Lower lobe of right lung (tissue), 2 donors: ENCODE measurements at regions not wholly inside any gene's neighbourhood (a gene's known extent, or its start where the extent isn't known, plus 50 kb on each side); places are given as distances from the start of the nearest gene placed in this dataset.

Source experiments
- ATAC-seq, 2 donors: fragments of 200-7000 bp; cut with Tn5 transposase; one replicate each; pipeline ENCODE4 v1.9.1; 2020 to 2022; ENCODE audit warnings: mild to moderate bottlenecking in 2 of 2, moderate library complexity in 2 of 2
- DNase-seq: peaks from one replicate; pipeline ENCODE4 v3.0.0-alpha.2; 2020
- H3K27ac ChIP-seq: fragments of 200-600 bp; one replicate; pipeline ENCODE4 v1.8.0; 2022
- H3K27me3 ChIP-seq: fragments of 200-600 bp; one replicate; pipeline ENCODE4 v1.8.0; 2022; ENCODE audit warnings: low read depth
- H3K36me3 ChIP-seq: fragments of 200-600 bp; one replicate; pipeline ENCODE4 v1.8.0; 2022; ENCODE audit warnings: mild to moderate bottlenecking
- H3K4me1 ChIP-seq: fragments of 200-600 bp; one replicate; pipeline ENCODE4 v1.8.0; 2022
- H3K4me3 ChIP-seq: fragments of 200-600 bp; one replicate; pipeline ENCODE4 v1.8.0; 2022; ENCODE audit warnings: mild to moderate bottlenecking
- H3K9me3 ChIP-seq: fragments of 200-600 bp; one replicate; pipeline ENCODE4 v1.8.0; 2022
- CTCF ChIP-seq: fragments of 200-600 bp; IDR thresholded peaks from one replicate; pipeline ENCODE4 v1.8.0; 2022; ENCODE audit warnings: antibody characterized with exemption, mild to moderate bottlenecking
- intact Hi-C: fragments of 100-400 bp; cut with DNase I; formaldehyde crosslinking; loops from one replicate; pipeline ENCODE4 v1.11.0; 2022
- donor health status: DM: no; HTN: yes; CAD: no; lungs with severe emphysema.

DNA sequence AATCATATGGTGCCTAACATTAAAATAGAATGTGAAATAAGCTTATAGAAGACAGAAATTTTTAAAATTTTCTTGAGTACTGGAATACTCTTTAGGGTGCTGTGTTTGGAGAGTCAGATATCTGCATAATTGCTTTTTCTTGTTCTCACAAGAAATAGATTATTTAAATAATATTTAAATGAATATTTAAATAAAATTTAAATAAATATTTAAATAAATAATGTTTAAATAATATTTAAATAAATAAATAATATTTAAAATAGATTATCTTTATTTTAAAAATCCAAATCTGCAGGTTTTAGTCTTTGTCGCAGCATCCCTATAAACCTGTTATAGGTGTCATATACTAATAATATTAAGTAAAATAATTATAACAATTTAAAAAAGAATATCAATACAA lies 1589.4 kb downstream of the MAT2B start:
- H3K27me3 ChIP-seq: no peaks in the 10 kb centered on the region
- H3K4me1 ChIP-seq: no peaks in the 10 kb centered on the region
- H3K9me3 ChIP-seq: no peaks in the 10 kb centered on the region
- no peak for TF ChIP-seq CTCF
- no peak for DNase-seq
- H3K36me3 ChIP-seq: no peaks in the 10 kb centered on the region
- intact Hi-C loops: no loop called here
- ATAC-seq: no peak
- no peak overlapping the region for H3K27ac ChIP-seq
- no peak overlapping the region for H3K4me3 ChIP-seq

GRCh38 chr5:165101709-165102108 lies 1596.3 kb downstream of the MAT2B start:
- Histone ChIP-seq H3K36me3 (no peaks in the 10 kb centered on the region), H3K9me3 (no peaks in the 10 kb centered on the region), H3K4me1 (no peaks in the 10 kb centered on the region), H3K27me3 (no peaks in the 10 kb centered on the region), H3K4me3 (no peak overlapping the region), H3K27ac (no peak overlapping the region)
- no peak for TF ChIP-seq CTCF
- intact Hi-C loops: no loop called here
- DNase-seq: no peak
- no peak for ATAC-seq

- Histone ChIP-seq H3K4me3 (no peak overlapping the region), H3K27ac (no peak overlapping the region), H3K27me3 (no peaks in the 10 kb centered on the region), H3K36me3 (no peaks in the 10 kb centered on the region), H3K9me3 (no peaks in the 10 kb centered on the region), H3K4me1 (no peaks in the 10 kb centered on the region)
- intact Hi-C loops: no loop called here
- ATAC-seq (no peak), DNase-seq (no peak)
- TF ChIP-seq CTCF: no peak
Measured at GRCh38 chr5:165104611-165105010, 1599.2 kb downstream of the MAT2B start.

DNA sequence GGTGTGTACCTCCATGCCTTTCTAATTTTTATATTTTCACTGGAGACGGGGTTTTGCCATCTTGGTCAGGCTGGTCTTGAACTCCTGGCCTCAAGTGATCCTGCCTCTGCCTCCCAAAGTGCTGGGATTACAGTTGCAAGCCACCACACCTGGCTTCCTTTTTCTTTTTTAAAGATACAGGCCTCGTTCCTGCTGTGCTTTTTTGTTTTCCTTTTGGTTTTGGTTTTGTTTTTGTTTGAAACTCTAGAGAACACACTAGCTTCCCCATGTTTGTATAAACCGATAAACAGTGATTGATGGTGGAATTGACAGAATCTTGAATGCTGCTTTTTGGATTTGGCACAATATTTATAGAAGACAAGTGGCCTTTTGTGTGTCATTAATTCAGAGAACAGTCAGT lies 1603.4 kb downstream of the MAT2B start:
- Histone ChIP-seq H3K9me3 (no peaks in the 10 kb centered on the region), H3K27ac (no peak overlapping the region), H3K4me3 (no peak overlapping the region), H3K36me3 (no peaks in the 10 kb centered on the region), H3K27me3 (no peaks in the 10 kb centered on the region), H3K4me1 (no peaks in the 10 kb centered on the region)
- no peak for DNase-seq
- ATAC-seq: no peak
- intact Hi-C loops: no loop called here
- TF ChIP-seq CTCF: no peak

DNA sequence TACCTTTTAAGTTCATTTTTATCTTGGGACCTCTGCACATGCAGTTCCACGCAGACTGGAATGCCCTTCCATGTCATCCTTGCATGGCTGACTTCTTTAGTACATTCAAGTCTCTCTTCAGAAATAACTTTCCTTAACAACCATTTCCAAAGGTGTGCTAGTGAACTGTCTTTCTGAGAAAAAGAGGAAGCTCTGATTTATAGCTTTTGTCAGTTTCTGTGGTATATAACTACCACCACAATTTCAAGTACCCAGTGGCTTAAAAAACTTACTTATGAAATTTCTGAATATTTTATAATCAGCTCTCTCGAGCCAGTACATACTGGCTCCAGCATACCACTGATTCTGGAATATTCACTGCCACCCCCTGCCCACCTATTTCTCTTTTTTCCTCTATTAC lies 1613.8 kb downstream of the MAT2B start:
- DNase-seq: no peak
- Histone ChIP-seq H3K27me3 (no peaks in the 10 kb centered on the region), H3K9me3 (no peaks in the 10 kb centered on the region), H3K4me1 (no peaks in the 10 kb centered on the region), H3K4me3 (no peak overlapping the region), H3K27ac (no peak overlapping the region), H3K36me3 (no peaks in the 10 kb centered on the region)
- intact Hi-C loops: no loop called here
- TF ChIP-seq CTCF: no peak
- ATAC-seq: no peak

DNA sequence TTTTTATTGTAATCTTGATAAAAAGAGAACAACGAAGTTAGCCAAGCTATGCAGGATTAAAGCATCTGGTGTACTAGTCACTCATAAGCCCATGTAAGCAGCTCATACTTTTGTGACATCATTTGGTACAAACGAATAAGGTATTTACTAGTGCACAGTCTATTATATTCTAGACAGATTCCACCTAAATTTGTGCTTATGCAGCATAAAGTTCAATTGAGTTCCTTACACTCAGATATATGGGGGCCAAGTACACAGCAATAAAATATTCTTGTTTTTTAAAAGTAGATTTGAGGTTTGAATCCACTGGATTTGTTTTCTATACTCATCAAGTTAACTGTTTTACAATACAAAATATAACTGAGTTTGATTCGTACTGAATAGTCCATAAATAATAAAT lies 1621.2 kb downstream of the MAT2B start:
- Histone ChIP-seq H3K4me1 (peaks cover 6% of the 10 kb centered on the region), H3K36me3 (no peaks in the 10 kb centered on the region), H3K4me3 (no peak overlapping the region), H3K27me3 (no peaks in the 10 kb centered on the region), H3K9me3 (no peaks in the 10 kb centered on the region), H3K27ac (no peak overlapping the region)
- ATAC-seq: no peak
- intact Hi-C loops: no loop called here
- TF ChIP-seq CTCF: no peak
- no peak for DNase-seq
